ENCODE measurements at regions not wholly inside any gene's neighbourhood (a gene's known extent, or its start where the extent isn't known, plus 50 kb on each side); places are given as distances from the start of the nearest gene placed in this dataset.

- H3K36me3 Mint-ChIP-seq: no peaks in the 10 kb centered on the region
These were observed 92.9 kb downstream of the TXNL1 start for GRCh38 chr18:56545464-56545863.

GRCh38 chr18:56542476-56542875, 95.9 kb downstream of the TXNL1 start:
- Histone ChIP-seq H4K20me1 (ENCODE audit: insufficient read depth, low read length) (no peaks in the 10 kb centered on the region), H3K79me2 (ENCODE audit: insufficient read depth, low read length) (no peaks in the 10 kb centered on the region), H3K27me3 (ENCODE audit: control insufficient read depth in 2 of 2, insufficient read depth in 2 of 2, low read length in 2 of 2) (no peaks in the 10 kb centered on the region), H3K36me3 (replicated peaks in 1 of 2; ENCODE audit: control insufficient read depth in 1 of 2, insufficient read depth in 2 of 2, low read length in 2 of 2) (no peaks in the 10 kb centered on the region), H3K4me2 (replicated peaks; ENCODE audit: extremely low read depth, low read length, poor library complexity, severe bottlenecking) (no peak overlapping the region), H3K4me3 (replicated peaks in 1 of 3; ENCODE audit: low read depth in 2 of 3, low read length in 3 of 3) (no peak overlapping the region), H3K9me3 (replicated peaks in 1 of 2; ENCODE audit: control insufficient read depth in 1 of 2, insufficient read depth in 1 of 2, low read length in 2 of 2) (no peaks in the 10 kb centered on the region), H2AFZ (ENCODE audit: insufficient read depth, low read depth, low read length, poor library complexity, severe bottlenecking) (no peak overlapping the region), H3K27ac (ENCODE audit: low read depth in 1 of 2, low read length in 2 of 2) (peak overlapping the region in 1 of 2 donors; percentile 34), H3K4me1 (ENCODE audit: control insufficient read depth in 1 of 2, insufficient read depth in 2 of 2, low read length in 2 of 2) (peaks cover 19 to 26% of the 10 kb centered on the region in 2 donors), H3K9ac (ENCODE audit: insufficient read depth, low read length, poor library complexity, severe bottlenecking) (no peak overlapping the region)
- Mint-ChIP-seq H3K9me3 (peaks cover 0 to 3% (median 3%) of the 10 kb centered on the region in 7 donors), H3K27ac (peak overlapping the region in 2 of 7 donors; percentile 36 to 48), H3K4me1 (peaks cover 21% of the 10 kb centered on the region), H3K4me3 (no peak overlapping the region), H3K27me3 (ENCODE audit: low read depth in 3 of 3) (no peaks in the 10 kb centered on the region), H3K36me3 (no peaks in the 10 kb centered on the region)
- WGBS (ENCODE audit: insufficient coverage): no CpG with 5 or more reads among the region's 2 CpGs
- intact Hi-C loops (cut with micrococcal nuclease): no loop called here
- TF ChIP-seq CTCF (IDR thresholded peaks at IDR 0.05): no peak
- peak in 2 of 3 donors; percentile 7 to 71 for DNase-seq

More at GRCh38 chr18:56545464-56545863, 92.9 kb downstream of the TXNL1 start:
- no peaks in the 10 kb centered on the region for H4K20me1 ChIP-seq (ENCODE audit: insufficient read depth, low read length)
- peak overlapping the region in 2 of 7 donors; percentile 28 to 74 for H3K27ac Mint-ChIP-seq
- no peak overlapping the region for H2AFZ ChIP-seq (ENCODE audit: insufficient read depth, low read depth, low read length, poor library complexity, severe bottlenecking)
- H3K4me2 ChIP-seq (replicated peaks; ENCODE audit: extremely low read depth, low read length, poor library complexity, severe bottlenecking): peak overlapping the region; percentile 16
- H3K9me3 Mint-ChIP-seq: peaks cover 0 to 3% (median 2%) of the 10 kb centered on the region in 7 donors
- no peaks in the 10 kb centered on the region for H3K27me3 ChIP-seq (ENCODE audit: control insufficient read depth in 2 of 2, insufficient read depth in 2 of 2, low read length in 2 of 2)
- H3K4me1 ChIP-seq (ENCODE audit: control insufficient read depth in 1 of 2, insufficient read depth in 2 of 2, low read length in 2 of 2): peaks cover 19 to 26% of the 10 kb centered on the region in 2 donors
- no peak overlapping the region for H3K4me3 Mint-ChIP-seq
- no peak overlapping the region for H3K4me3 ChIP-seq (replicated peaks in 1 of 3; ENCODE audit: low read depth in 2 of 3, low read length in 3 of 3)
- no peak overlapping the region for H3K9ac ChIP-seq (ENCODE audit: insufficient read depth, low read length, poor library complexity, severe bottlenecking)
- no peak overlapping the region for H3K27ac ChIP-seq (ENCODE audit: low read depth in 1 of 2, low read length in 2 of 2)
- no peak for TF ChIP-seq CTCF (IDR thresholded peaks at IDR 0.05)
- no CpG with 5 or more reads among the region's 1 CpG for WGBS (ENCODE audit: insufficient coverage)
- H3K9me3 ChIP-seq (replicated peaks in 1 of 2; ENCODE audit: control insufficient read depth in 1 of 2, insufficient read depth in 1 of 2, low read length in 2 of 2): no peaks in the 10 kb centered on the region
- H3K27me3 Mint-ChIP-seq (ENCODE audit: low read depth in 3 of 3): no peaks in the 10 kb centered on the region
- H3K4me1 Mint-ChIP-seq: peaks cover 21% of the 10 kb centered on the region
- H3K79me2 ChIP-seq (ENCODE audit: insufficient read depth, low read length): no peaks in the 10 kb centered on the region
- intact Hi-C loops (cut with micrococcal nuclease): no loop called here
- H3K36me3 ChIP-seq (replicated peaks in 1 of 2; ENCODE audit: control insufficient read depth in 1 of 2, insufficient read depth in 2 of 2, low read length in 2 of 2): no peaks in the 10 kb centered on the region
- peak; percentile 6 to 44 (median 26) for DNase-seq
